Loucy (cell line): ENCODE measurements at regions not wholly inside any gene's neighbourhood (a gene's known extent, or its start where the extent isn't known, plus 50 kb on each side); places are given as distances from the start of the nearest gene placed in this dataset.

Source experiments
- H2AFZ ChIP-seq: fragments of 200-600 bp; sonication (generic); 2 replicates; pipeline ENCODE4 v1.6.0; 2016; ENCODE audit warnings: antibody characterized with exemption, mild to moderate bottlenecking, low read length, moderate library complexity
- H3F3A ChIP-seq: fragments of 200-600 bp; 2 replicates; pipeline ENCODE4 v1.6.0; 2016; ENCODE audit warnings: antibody characterized with exemption, low read depth, mild to moderate bottlenecking
- H3K27me3 ChIP-seq: fragments of 200-600 bp; sonication (generic); 2 replicates; pipeline ENCODE4 v1.6.1; 2014; ENCODE audit warnings: low read length, mild to moderate bottlenecking; ENCODE audit not compliant: insufficient read depth, poor library complexity, severe bottlenecking
- H3K36me3 ChIP-seq: fragments of 200-600 bp; sonication (generic); 2 replicates; pipeline ENCODE4 v1.6.1; 2016; ENCODE audit warnings: low read length; ENCODE audit not compliant: insufficient read depth
- H3K4me1 ChIP-seq: fragments of 200-600 bp; sonication (generic); 2 replicates; pipeline ENCODE4 v1.5.1; 2014; ENCODE audit warnings: low read length, mild to moderate bottlenecking; ENCODE audit not compliant: insufficient read depth, poor library complexity, severe bottlenecking
- H3K4me2 ChIP-seq: fragments of 200-600 bp; sonication (generic); 2 replicates; pipeline ENCODE4 v1.6.0; 2014; ENCODE audit warnings: antibody characterized with exemption, low read length, low read depth, mild to moderate bottlenecking; ENCODE audit not compliant: poor library complexity, severe bottlenecking
- H3K4me3 ChIP-seq: fragments of 200-600 bp; sonication (generic); 2 replicates; pipeline ENCODE4 v1.5.1; 2014; ENCODE audit warnings: low read length, mild to moderate bottlenecking, mixed read lengths; ENCODE audit not compliant: poor library complexity, severe bottlenecking
- H3K79me2 ChIP-seq: fragments of 200-600 bp; sonication (generic); 2 replicates; pipeline ENCODE4 v1.6.1; 2014; ENCODE audit warnings: low read length; ENCODE audit not compliant: insufficient read depth
- H3K9ac ChIP-seq: fragments of 200-600 bp; sonication (generic); 2 replicates; pipeline ENCODE4 v1.6.0; 2014; ENCODE audit warnings: mild to moderate bottlenecking, low read depth, low read length, moderate library complexity; ENCODE audit not compliant: poor library complexity, severe bottlenecking
- H3K9me2 ChIP-seq: fragments of 200-600 bp; sonication (generic); replicated peaks from 2 replicates; pipeline ENCODE4 v1.6.1; 2016; ENCODE audit warnings: low read depth, low read length, mixed read lengths
- H3K9me3 ChIP-seq: fragments of 200-600 bp; sonication (generic); 2 replicates; pipeline ENCODE4 v1.6.1; 2014; ENCODE audit warnings: mild to moderate bottlenecking, antibody characterized with exemption, low read length, low read depth; ENCODE audit not compliant: insufficient read depth
- H4K20me1 ChIP-seq: fragments of 200-600 bp; sonication (generic); 2 replicates; pipeline ENCODE4 v1.6.0; 2014; ENCODE audit warnings: antibody characterized with exemption, low read length, mild to moderate bottlenecking; ENCODE audit not compliant: insufficient read depth, poor library complexity, severe bottlenecking
- EZH2phosphoT487 ChIP-seq: fragments of 200-600 bp; IDR thresholded peaks from 2 replicates; pipeline ENCODE4 v1.6.1; 2018; ENCODE audit warnings: antibody characterized with exemption, mild to moderate bottlenecking, moderate library complexity, borderline replicate concordance
- TF ChIP-seq, protein P1 (sequence below): fragments of 200-600 bp; sonication (generic); conservative IDR thresholded peaks from 2 replicates; pipeline ENCODE4 v1.5.1; 2014; ENCODE audit warnings: mild to moderate bottlenecking, antibody characterized with exemption, low read length

DNA sequence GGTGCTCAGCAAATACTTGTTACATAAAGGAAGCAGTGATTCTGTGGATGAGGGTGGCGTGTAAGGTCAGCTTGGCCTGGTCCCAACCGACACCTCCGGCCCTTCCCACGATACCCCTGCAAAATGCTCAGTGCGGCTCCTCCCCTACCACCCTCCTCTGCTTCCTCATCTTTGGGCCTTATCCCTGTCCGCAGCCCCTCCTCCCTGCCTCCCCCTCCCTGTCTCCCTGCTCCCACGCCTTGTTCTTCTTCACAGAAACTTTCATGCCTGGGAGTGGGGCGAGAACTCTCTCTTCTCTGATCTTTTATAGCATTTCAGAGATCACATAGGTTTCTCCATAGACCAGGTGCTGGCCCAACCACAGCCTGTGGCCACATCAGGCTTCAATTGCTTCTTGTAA is 75.0 kb upstream of the ATP2B2 start:
- H3K9me3 ChIP-seq: no peaks in the 10 kb centered on the region
- no peaks in the 10 kb centered on the region for H3K79me2 ChIP-seq
- H4K20me1 ChIP-seq: no peaks in the 10 kb centered on the region
- H3K4me1 ChIP-seq: no peaks in the 10 kb centered on the region
- no peak overlapping the region for H3K9ac ChIP-seq
- no peaks in the 10 kb centered on the region for H3F3A ChIP-seq
- no peak for TF ChIP-seq EZH2phosphoT487
- H3K27me3 ChIP-seq: no peaks in the 10 kb centered on the region
- no peak overlapping the region for H3K4me2 ChIP-seq
- no peak overlapping the region for H2AFZ ChIP-seq
- no peaks in the 10 kb centered on the region for H3K9me2 ChIP-seq
- no peak overlapping the region for H3K4me3 ChIP-seq
- H3K36me3 ChIP-seq: no peaks in the 10 kb centered on the region

DNA sequence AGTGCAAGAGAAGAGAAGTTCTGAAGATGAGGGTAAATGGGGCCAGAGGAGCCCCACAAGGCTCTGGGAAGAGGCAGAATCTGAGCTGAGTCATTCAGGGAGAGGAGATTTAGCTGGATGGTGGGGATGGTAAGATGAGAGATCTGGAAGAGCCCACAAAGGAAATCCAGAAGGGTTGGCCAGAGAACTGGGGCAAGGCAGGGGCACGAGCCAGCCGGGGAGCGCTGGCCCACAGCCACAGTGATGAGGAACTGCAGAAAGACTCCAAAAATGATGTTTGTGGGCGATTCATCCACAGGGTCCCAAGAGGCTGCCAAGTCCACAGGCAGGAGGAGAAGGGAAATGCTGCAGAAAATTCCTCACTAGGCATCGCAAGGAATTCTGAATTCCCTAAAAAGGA is 75.9 kb upstream of the ATP2B2 start:
- Histone ChIP-seq H3K79me2 (no peaks in the 10 kb centered on the region), H3F3A (no peaks in the 10 kb centered on the region), H4K20me1 (no peaks in the 10 kb centered on the region), H3K4me3 (no peak overlapping the region), H3K9ac (no peak overlapping the region), H3K4me1 (no peaks in the 10 kb centered on the region), H3K9me3 (no peaks in the 10 kb centered on the region), H3K9me2 (no peaks in the 10 kb centered on the region), H3K36me3 (no peaks in the 10 kb centered on the region), H3K27me3 (no peaks in the 10 kb centered on the region), H3K4me2 (no peak overlapping the region), H2AFZ (no peak overlapping the region)
- TF ChIP-seq EZH2phosphoT487: no peak
- TF ChIP-seq, protein P1, sequence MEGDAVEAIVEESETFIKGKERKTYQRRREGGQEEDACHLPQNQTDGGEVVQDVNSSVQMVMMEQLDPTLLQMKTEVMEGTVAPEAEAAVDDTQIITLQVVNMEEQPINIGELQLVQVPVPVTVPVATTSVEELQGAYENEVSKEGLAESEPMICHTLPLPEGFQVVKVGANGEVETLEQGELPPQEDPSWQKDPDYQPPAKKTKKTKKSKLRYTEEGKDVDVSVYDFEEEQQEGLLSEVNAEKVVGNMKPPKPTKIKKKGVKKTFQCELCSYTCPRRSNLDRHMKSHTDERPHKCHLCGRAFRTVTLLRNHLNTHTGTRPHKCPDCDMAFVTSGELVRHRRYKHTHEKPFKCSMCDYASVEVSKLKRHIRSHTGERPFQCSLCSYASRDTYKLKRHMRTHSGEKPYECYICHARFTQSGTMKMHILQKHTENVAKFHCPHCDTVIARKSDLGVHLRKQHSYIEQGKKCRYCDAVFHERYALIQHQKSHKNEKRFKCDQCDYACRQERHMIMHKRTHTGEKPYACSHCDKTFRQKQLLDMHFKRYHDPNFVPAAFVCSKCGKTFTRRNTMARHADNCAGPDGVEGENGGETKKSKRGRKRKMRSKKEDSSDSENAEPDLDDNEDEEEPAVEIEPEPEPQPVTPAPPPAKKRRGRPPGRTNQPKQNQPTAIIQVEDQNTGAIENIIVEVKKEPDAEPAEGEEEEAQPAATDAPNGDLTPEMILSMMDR: no peak

DNA sequence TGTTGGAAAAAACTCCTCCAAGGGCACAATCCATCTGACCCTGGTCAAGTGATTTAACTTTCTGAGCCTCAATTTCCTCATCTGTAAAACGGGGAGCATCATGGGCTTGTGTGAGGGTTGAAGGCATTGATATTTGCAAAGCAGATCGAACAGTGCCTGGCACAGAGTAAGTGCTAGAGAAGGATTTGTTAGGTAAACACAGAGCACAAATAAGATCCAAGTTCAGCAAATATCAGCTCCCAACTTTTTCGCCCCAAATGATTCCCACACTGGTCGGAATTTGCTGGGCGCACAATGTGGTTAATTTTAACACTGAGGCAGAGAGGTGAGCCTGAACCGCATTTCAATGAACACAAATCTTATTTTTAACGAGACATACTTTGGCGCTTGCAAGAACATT is 76.3 kb upstream of the ATP2B2 start:
- Histone ChIP-seq H3K9ac (no peak overlapping the region), H3K79me2 (no peaks in the 10 kb centered on the region), H3K4me2 (no peak overlapping the region), H3K27me3 (no peaks in the 10 kb centered on the region), H3K4me1 (no peaks in the 10 kb centered on the region), H3K4me3 (no peak overlapping the region), H3K9me2 (no peaks in the 10 kb centered on the region), H4K20me1 (no peaks in the 10 kb centered on the region), H3K36me3 (no peaks in the 10 kb centered on the region), H3F3A (no peaks in the 10 kb centered on the region), H2AFZ (no peak overlapping the region), H3K9me3 (no peaks in the 10 kb centered on the region)
- no peak for TF ChIP-seq EZH2phosphoT487

DNA sequence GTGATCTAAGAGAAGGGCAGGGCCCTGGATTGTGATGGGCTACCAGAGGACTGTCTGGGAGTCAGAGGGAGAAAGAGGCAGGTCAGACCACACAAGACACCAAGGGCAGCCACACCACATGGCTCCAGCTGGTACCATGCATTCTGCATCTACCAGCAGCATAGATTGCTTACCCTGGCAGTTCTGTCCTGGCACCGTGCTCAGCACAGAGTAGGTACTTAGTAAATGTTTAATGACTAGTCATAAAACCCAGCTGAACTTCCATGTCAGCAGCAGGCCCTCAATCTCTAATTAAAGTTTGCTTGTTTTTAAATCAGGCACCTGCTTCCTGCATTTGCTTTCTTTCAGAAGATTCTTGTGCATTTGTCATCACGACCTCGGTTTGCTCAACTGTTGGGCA is 77.3 kb upstream of the ATP2B2 start:
- Histone ChIP-seq H3K4me2 (no peak overlapping the region), H3K9me3 (no peaks in the 10 kb centered on the region), H3K36me3 (no peaks in the 10 kb centered on the region), H3K9ac (no peak overlapping the region), H3K9me2 (no peaks in the 10 kb centered on the region), H3K4me3 (no peak overlapping the region), H3K79me2 (no peaks in the 10 kb centered on the region), H4K20me1 (no peaks in the 10 kb centered on the region), H3K4me1 (no peaks in the 10 kb centered on the region), H2AFZ (no peak overlapping the region), H3K27me3 (no peaks in the 10 kb centered on the region), H3F3A (no peaks in the 10 kb centered on the region)
- no peak for TF ChIP-seq EZH2phosphoT487
- TF ChIP-seq, protein P1: no peak
